SJSA1 (cell line): ENCODE measurements at regions not wholly inside any gene's neighbourhood (a gene's known extent, or its start where the extent isn't known, plus 50 kb on each side); places are given as distances from the start of the nearest gene placed in this dataset.

ENCODE experiments used
- DNase-seq, 2 experiments: peaks; one replicate each; pipeline ENCODE4 v3.0.0-alpha.2; 2015 to 2020; ENCODE audit warnings: low spot score in 2 of 2, low read depth in 1 of 2
- H3K27ac ChIP-seq: fragments of 250-450 bp; sonication (Bioruptor Pico); 2 replicates; pipeline ENCODE4 v1.5.1; 2020; ENCODE audit warnings: mild to moderate bottlenecking, moderate library complexity
- H3K27me3 ChIP-seq: fragments of 250-450 bp; sonication (Bioruptor Pico); replicated peaks from 2 replicates; pipeline ENCODE4 v1.5.1; 2020; ENCODE audit warnings: mild to moderate bottlenecking, moderate library complexity
- H3K36me3 ChIP-seq: fragments of 250-450 bp; sonication (Bioruptor Pico); 2 replicates; pipeline ENCODE4 v1.5.1; 2020; ENCODE audit warnings: mild to moderate bottlenecking
- H3K4me1 ChIP-seq: fragments of 250-450 bp; sonication (Bioruptor Pico); replicated peaks from 2 replicates; pipeline ENCODE4 v1.6.1; 2021; ENCODE audit warnings: mild to moderate bottlenecking
- H3K4me3 ChIP-seq: fragments of 250-450 bp; sonication (Bioruptor Pico); 2 replicates; pipeline ENCODE4 v1.5.1; 2020; ENCODE audit warnings: mild to moderate bottlenecking
- H3K9me3 ChIP-seq: fragments of 250-450 bp; sonication (Bioruptor Pico); replicated peaks from 2 replicates; pipeline ENCODE4 v1.5.1; 2020; ENCODE audit warnings: mild to moderate bottlenecking

- H3K27me3 ChIP-seq = no peaks in the 10 kb centered on the region
- no peaks in the 10 kb centered on the region for H3K36me3 ChIP-seq
- DNase-seq = no peak
Observed at GRCh38 chr10:2256241-2256640, 518.9 kb upstream of the ADARB2 start.

DNA sequence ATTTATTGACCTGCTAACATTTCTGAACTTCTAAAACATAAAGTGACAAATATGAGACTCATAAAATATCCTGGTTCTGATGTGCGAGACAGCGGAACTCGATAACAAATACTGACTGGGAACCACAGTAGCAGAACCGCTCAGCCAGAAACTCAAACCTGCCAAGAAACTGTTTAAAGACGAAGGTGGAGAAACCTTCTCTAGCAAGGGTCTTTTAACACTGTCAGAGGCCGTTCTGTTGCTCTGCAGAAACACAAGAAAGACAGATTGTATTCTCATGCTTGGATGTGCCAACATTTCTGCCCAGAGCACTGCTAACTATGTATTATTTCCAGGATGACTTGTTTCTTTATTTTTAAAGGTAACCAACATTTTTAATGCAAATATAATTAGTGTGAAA, 514.8 kb upstream of the ADARB2 start:
- no peaks in the 10 kb centered on the region for H3K27me3 ChIP-seq
- no peaks in the 10 kb centered on the region for H3K4me1 ChIP-seq
- 0 out of 2 replicates have a peak, but pooled peaks cover 2% of the 10 kb centered on the region for H3K9me3 ChIP-seq
- no peak overlapping the region for H3K4me3 ChIP-seq
- DNase-seq = no peak
- H3K27ac ChIP-seq = no peak overlapping the region
- no peaks in the 10 kb centered on the region for H3K36me3 ChIP-seq

More at GRCh38 chr10:2256241-2256640, 518.9 kb upstream of the ADARB2 start:
- Histone ChIP-seq H3K4me1 (no peaks in the 10 kb centered on the region), H3K4me3 (no peak overlapping the region), H3K27ac (no peak overlapping the region), H3K9me3 (0 out of 2 replicates have a peak, but pooled peaks cover 2% of the 10 kb centered on the region)

- Histone ChIP-seq H3K36me3 (no peaks in the 10 kb centered on the region), H3K27ac (no peak overlapping the region), H3K27me3 (no peaks in the 10 kb centered on the region), H3K9me3 (0 out of 2 replicates have a peak, but pooled peaks cover 2% of the 10 kb centered on the region), H3K4me3 (no peak overlapping the region), H3K4me1 (no peaks in the 10 kb centered on the region)
- no peak for DNase-seq
Observed at GRCh38 chr10:2251631-2252030, 514.3 kb upstream of the ADARB2 start.

- no peaks in the 10 kb centered on the region for H3K36me3 ChIP-seq
- H3K27ac ChIP-seq = no peak overlapping the region
- H3K4me3 ChIP-seq = no peak overlapping the region
- H3K27me3 ChIP-seq = no peaks in the 10 kb centered on the region
- no peaks in the 10 kb centered on the region for H3K4me1 ChIP-seq
- no peak for DNase-seq
- H3K9me3 ChIP-seq = 0 out of 2 replicates have a peak, but pooled peaks cover 2% of the 10 kb centered on the region
Observed at GRCh38 chr10:2246747-2247146, 509.4 kb upstream of the ADARB2 start.

- no peaks in the 10 kb centered on the region for H3K36me3 ChIP-seq
- no peak for DNase-seq
- H3K9me3 ChIP-seq = no peaks in the 10 kb centered on the region
- H3K4me1 ChIP-seq = no peaks in the 10 kb centered on the region
- no peak overlapping the region for H3K4me3 ChIP-seq
- no peaks in the 10 kb centered on the region for H3K27me3 ChIP-seq
- no peak overlapping the region for H3K27ac ChIP-seq
Observed at GRCh38 chr10:2245580-2245979, 508.3 kb upstream of the ADARB2 start.

DNA sequence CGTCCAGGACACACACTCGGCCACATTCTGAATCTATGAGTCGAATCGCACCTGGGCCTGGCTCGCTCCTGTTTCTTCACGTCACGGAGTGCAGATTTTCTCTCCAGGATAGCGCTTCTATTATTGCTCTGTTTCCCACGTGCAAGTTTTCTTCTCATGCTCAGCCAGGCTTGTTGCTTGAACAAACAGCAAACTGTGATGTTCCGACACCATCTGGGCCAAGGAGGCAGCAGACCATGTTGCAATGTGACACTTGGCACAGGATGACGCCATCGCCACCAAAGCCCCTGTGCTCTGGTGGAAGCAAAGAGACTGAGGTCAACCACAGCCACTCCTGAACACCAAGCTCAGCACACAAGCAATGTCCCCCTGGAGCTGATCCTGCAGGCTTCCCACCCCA, 507.1 kb upstream of the ADARB2 start:
- DNase-seq = no peak
- H3K9me3 ChIP-seq = no peaks in the 10 kb centered on the region

DNA sequence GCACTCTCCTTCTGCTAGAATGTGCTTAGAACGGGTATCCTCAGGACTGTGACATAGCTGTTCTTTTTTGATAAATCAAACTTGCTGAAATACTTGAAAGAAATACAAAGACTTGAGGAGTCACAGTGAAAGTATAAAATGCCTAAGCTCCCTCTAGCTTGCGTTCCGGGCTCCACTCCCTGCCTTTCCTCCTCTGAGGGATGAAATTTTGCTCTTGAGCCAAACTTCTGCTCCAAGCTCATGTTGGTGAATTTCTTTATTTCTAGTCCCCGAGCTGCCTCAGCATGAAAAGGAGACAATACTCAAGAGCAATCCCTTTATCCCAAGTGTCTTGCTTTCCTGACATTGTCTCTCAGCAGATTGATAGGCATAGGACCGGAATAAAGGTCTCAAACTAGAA, 499.6 kb upstream of the ADARB2 start:
- no peaks in the 10 kb centered on the region for H3K27me3 ChIP-seq
- H3K27ac ChIP-seq = no peak overlapping the region
- no peaks in the 10 kb centered on the region for H3K4me1 ChIP-seq
- no peaks in the 10 kb centered on the region for H3K36me3 ChIP-seq
- no peaks in the 10 kb centered on the region; the same call in 1 of the 2 replicates for H3K9me3 ChIP-seq
- no peak overlapping the region for H3K4me3 ChIP-seq
- DNase-seq = no peak

More for the DNA sequence above, 507.1 kb upstream of the ADARB2 start:
- no peaks in the 10 kb centered on the region for H3K4me1 ChIP-seq
- H3K27me3 ChIP-seq = no peaks in the 10 kb centered on the region
- H3K27ac ChIP-seq = no peak overlapping the region
- H3K36me3 ChIP-seq = no peaks in the 10 kb centered on the region
- no peak overlapping the region for H3K4me3 ChIP-seq

DNA sequence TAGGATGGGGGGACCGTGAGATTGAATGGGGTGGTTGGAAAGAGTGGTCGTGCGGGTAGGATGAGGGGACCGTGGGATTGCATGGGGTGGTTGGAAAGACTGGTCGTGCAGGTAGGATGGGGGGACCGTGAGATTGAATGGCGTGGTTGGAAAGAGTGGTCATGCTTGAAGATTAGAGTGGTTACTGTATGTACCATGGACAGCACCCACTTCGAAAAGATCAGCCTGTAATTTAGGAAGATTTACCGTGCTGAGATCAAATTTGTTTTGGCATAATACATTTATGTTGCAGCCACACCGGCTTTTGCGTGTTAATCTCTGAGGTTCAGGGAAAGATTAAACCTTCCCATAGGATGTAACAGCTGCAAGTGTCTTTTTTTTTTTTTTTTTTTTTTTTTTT, 495.2 kb upstream of the ADARB2 start:
- 0 out of 2 replicates have a peak, but pooled peaks cover 4% of the 10 kb centered on the region for H3K27me3 ChIP-seq

GRCh38 chr10:2230478-2230877, 493.2 kb upstream of the ADARB2 start:
- H3K27ac ChIP-seq = no peak overlapping the region
- H3K9me3 ChIP-seq = no peaks in the 10 kb centered on the region; the same call in 1 of the 2 replicates
- no peak overlapping the region for H3K4me3 ChIP-seq
- H3K27me3 ChIP-seq = 0 out of 2 replicates have a peak, but pooled peaks cover 4% of the 10 kb centered on the region
- no peak for DNase-seq
- H3K4me1 ChIP-seq = no peaks in the 10 kb centered on the region
- no peaks in the 10 kb centered on the region for H3K36me3 ChIP-seq

More for the DNA sequence above, 495.2 kb upstream of the ADARB2 start:
- no peaks in the 10 kb centered on the region for H3K4me1 ChIP-seq
- H3K36me3 ChIP-seq = no peaks in the 10 kb centered on the region
- no peaks in the 10 kb centered on the region; the same call in 1 of the 2 replicates for H3K9me3 ChIP-seq
- H3K27ac ChIP-seq = no peak overlapping the region
- no peak for DNase-seq
- no peak overlapping the region for H3K4me3 ChIP-seq

DNA sequence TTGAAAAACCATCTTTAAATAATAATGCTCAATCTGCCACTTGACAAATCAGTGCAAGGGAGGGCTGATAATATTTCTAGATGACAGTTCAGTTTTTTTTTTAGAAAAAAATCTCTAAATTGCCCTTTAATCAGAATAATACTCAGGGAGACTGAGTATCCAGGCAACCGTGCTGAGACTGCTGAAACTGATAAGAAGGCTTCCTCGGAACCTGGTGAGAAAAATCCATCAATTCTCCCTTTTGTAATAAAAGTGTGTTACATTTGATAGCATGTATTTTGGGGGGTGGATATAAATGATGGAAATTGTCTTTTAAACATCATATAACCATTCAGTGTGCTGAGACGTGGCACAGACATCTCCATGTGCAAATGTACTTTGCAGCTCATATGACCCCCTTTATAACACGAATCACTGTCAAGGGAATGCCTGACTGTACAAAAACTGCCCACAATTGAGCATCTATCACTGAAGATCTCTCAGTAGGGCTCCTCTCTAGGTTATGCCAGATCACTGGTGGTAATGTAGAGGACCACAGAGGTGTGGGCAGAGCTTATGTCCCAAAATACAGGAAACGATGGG, 491.1 kb upstream of the ADARB2 start:
- Histone ChIP-seq H3K27me3 (0 out of 2 replicates have a peak, but pooled peaks cover 4% of the 10 kb centered on the region), H3K9me3 (no peaks in the 10 kb centered on the region; the same call in 1 of the 2 replicates), H3K4me1 (no peaks in the 10 kb centered on the region), H3K36me3 (no peaks in the 10 kb centered on the region), H3K27ac (no peak overlapping the region), H3K4me3 (no peak overlapping the region)
- no peak for DNase-seq

- DNase-seq = no peak
- H3K27ac ChIP-seq = no peak overlapping the region
- H3K36me3 ChIP-seq = no peaks in the 10 kb centered on the region
- H3K27me3 ChIP-seq = 0 out of 2 replicates have a peak, but pooled peaks cover 7% of the 10 kb centered on the region
- no peaks in the 10 kb centered on the region for H3K4me1 ChIP-seq
- H3K4me3 ChIP-seq = no peak overlapping the region
- H3K9me3 ChIP-seq = no peaks in the 10 kb centered on the region
Observed at GRCh38 chr10:2225609-2226008, 488.3 kb upstream of the ADARB2 start.

GRCh38 chr10:2223548-2224320, 486.4 kb upstream of the ADARB2 start:
- Histone ChIP-seq H3K27me3 (0 out of 2 replicates have a peak, but pooled peaks cover 7% of the 10 kb centered on the region), H3K27ac (no peak overlapping the region), H3K4me1 (no peaks in the 10 kb centered on the region), H3K9me3 (no peaks in the 10 kb centered on the region), H3K36me3 (no peaks in the 10 kb centered on the region), H3K4me3 (no peak overlapping the region)
- no peak for DNase-seq

DNA sequence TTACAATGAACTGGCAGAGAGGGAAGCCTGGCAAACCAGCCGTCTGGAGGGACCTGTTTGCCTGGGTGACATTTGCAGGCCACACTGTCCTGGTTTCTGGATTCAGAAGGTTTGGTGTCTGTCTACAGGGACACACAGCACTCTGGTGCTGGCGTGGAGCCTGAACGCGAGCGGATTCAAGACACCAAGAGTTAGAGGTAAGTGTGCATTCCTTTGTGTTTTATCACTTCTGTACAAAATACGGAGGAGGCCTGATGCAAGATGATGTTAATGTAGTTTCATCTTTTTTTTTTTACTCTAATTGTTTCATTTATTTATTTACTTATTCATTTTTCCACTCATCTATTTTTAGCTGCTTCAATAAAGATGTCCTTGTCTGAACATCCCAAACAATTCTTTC, 485.3 kb upstream of the ADARB2 start:
- Histone ChIP-seq H3K27ac (no peak overlapping the region), H3K4me1 (no peaks in the 10 kb centered on the region), H3K27me3 (0 out of 2 replicates have a peak, but pooled peaks cover 3% of the 10 kb centered on the region), H3K4me3 (no peak overlapping the region), H3K9me3 (no peaks in the 10 kb centered on the region), H3K36me3 (no peaks in the 10 kb centered on the region)
- DNase-seq = no peak

- no peaks in the 10 kb centered on the region for H3K36me3 ChIP-seq
- H3K4me3 ChIP-seq = no peak overlapping the region
- peaks cover 6% of the 10 kb centered on the region for H3K4me1 ChIP-seq
- no peaks in the 10 kb centered on the region for H3K27me3 ChIP-seq
- H3K9me3 ChIP-seq = no peaks in the 10 kb centered on the region
- H3K27ac ChIP-seq = no peak overlapping the region
- DNase-seq = no peak
Observed at GRCh38 chr10:2214805-2215204, 477.5 kb upstream of the ADARB2 start.
